A549 (cell line): ENCODE measurements at regions not wholly inside any gene's neighbourhood (a gene's known extent, or its start where the extent isn't known, plus 50 kb on each side); places are given as distances from the start of the nearest gene placed in this dataset.

Experiments
- ATAC-seq, 2 experiments: fragments of 200-7000 bp in 1 of 2; fragments of >200 bp in 1 of 2; cut with Nextera tagmentation in 1 of 2; cut with Tn5 transposase in 1 of 2; 3 replicates each; pipeline versions ENCODE4 v1.8.0 to v1.9.1; 2018 to 2020; ENCODE audit warnings: mild to moderate bottlenecking in 1 of 2, moderate library complexity in 1 of 2
- CTCF ChIA-PET: fragments of 300-600 bp; sonication (Branson Sonifier 250); formaldehyde crosslinking; extraction: SDS; loops from one replicate; lab custom pipeline; 2021; ENCODE audit warnings: antibody characterized with exemption, inconsistent platforms; lab: Yijun Ruan, JAX
- POLR2A ChIA-PET: fragments of 350-600 bp; formaldehyde crosslinking; extraction: SDS; loops from one replicate; lab custom pipeline; 2021; ENCODE audit warnings: antibody characterized with exemption, inconsistent platforms; lab: Yijun Ruan, JAX
- DNase-seq, 2 experiments: peaks; one replicate each; pipeline versions ENCODE4 v3.0.0 to v3.0.0-alpha.2; 2011 to 2016; ENCODE audit warnings: low read depth in 1 of 2, low spot score in 1 of 2
- FAIRE-seq: peaks from 2 replicates; lab custom pipeline; 2011; peaks lifted over from hg19 to GRCh38; lab: Jason Lieb, UNC
- H3K27ac ChIP-seq, 2 experiments: fragments of >200 bp; sonication (Bioruptor Twin); formaldehyde crosslinking; 3 replicates each; pipeline ENCODE4 v1.5.1; 2016 to 2017
- H3K4me1 ChIP-seq: fragments of >200 bp; sonication (Bioruptor Twin); formaldehyde crosslinking; 3 replicates; pipeline ENCODE4 v1.6.1; 2016
- H3K4me2 ChIP-seq: fragments of >200 bp; sonication (Bioruptor Twin); formaldehyde crosslinking; 3 replicates; pipeline ENCODE4 v1.6.1; 2016
- H3K4me3 ChIP-seq: fragments of >200 bp; sonication (Bioruptor Twin); formaldehyde crosslinking; 3 replicates; pipeline ENCODE4 v1.5.1; 2016
- H3K9me3 ChIP-seq: fragments of >200 bp; sonication (Bioruptor Twin); formaldehyde crosslinking; 3 replicates; pipeline ENCODE4 v1.6.1; 2016
- BCL3 ChIP-seq: fragments of >200 bp; sonication (Bioruptor Twin); formaldehyde crosslinking; IDR thresholded peaks from 3 replicates; pipeline ENCODE4 v1.6.1; 2016
- BHLHE40 ChIP-seq: IDR thresholded peaks from 2 replicates; pipeline ENCODE4 v1.6.1; 2012; ENCODE audit warnings: low read depth, low read length, inconsistent platforms
- CBX2 ChIP-seq: fragments of 200-600 bp; sonication (generic); IDR thresholded peaks from 2 replicates; pipeline ENCODE4 v1.6.1; 2016; ENCODE audit warnings: low read depth, mild to moderate bottlenecking, borderline replicate concordance
- CBX8 ChIP-seq: fragments of 200-600 bp; sonication (generic); IDR thresholded peaks from 2 replicates; pipeline ENCODE4 v1.6.1; 2016
- CEBPB ChIP-seq, 2 experiments: fragments of >200 bp in 1 of 2; sonication (Bioruptor Twin) in 1 of 2; formaldehyde crosslinking in 1 of 2; IDR thresholded peaks; 2 replicates each; pipeline ENCODE4 v1.6.1; 2012 to 2016
- CHD4 ChIP-seq: fragments of 200-600 bp; sonication (generic); IDR thresholded peaks from 2 replicates; pipeline ENCODE4 v1.6.1; 2016; ENCODE audit warnings: antibody characterized with exemption, mild to moderate bottlenecking, borderline replicate concordance
- EHF ChIP-seq: fragments of 250-450 bp; sonication (Bioruptor Pico); IDR thresholded peaks from 2 replicates; pipeline ENCODE4 v1.5.0; 2020; ENCODE audit warnings: mild to moderate bottlenecking
- ELK1 ChIP-seq: fragments of 150-350 bp; IDR thresholded peaks from 2 replicates; pipeline ENCODE4 v1.6.1; 2014; ENCODE audit warnings: low read depth, mild to moderate bottlenecking, low read length
- FOSL2 ChIP-seq, 2 experiments: fragments of 450-650 bp in 1 of 2; fragments of >200 bp in 1 of 2; sonication (Bioruptor Twin) in 1 of 2; formaldehyde crosslinking; IDR thresholded peaks; 2 replicates each; pipeline versions ENCODE4 v1.5.0 to v1.6.1; 2016 to 2020; ENCODE audit warnings: mild to moderate bottlenecking in 1 of 2, moderate library complexity in 1 of 2
- GATA3 ChIP-seq: IDR thresholded peaks from 2 replicates; pipeline ENCODE4 v1.6.1; 2012; ENCODE audit warnings: borderline replicate concordance
- HDAC2 ChIP-seq: fragments of 200-600 bp; sonication (generic); IDR thresholded peaks from 2 replicates; pipeline ENCODE4 v1.6.1; 2016
- HOXB5 ChIP-seq: fragments of 250-450 bp; sonication (Bioruptor Pico); IDR thresholded peaks from 2 replicates; pipeline ENCODE4 v1.5.0; 2020; ENCODE audit warnings: mild to moderate bottlenecking, moderate library complexity
- JUN ChIP-seq, 2 experiments: fragments of >200 bp; sonication (Bioruptor Twin); formaldehyde crosslinking; IDR thresholded peaks; 2 replicates in 1 of 2; 3 replicates in 1 of 2; pipeline ENCODE4 v1.6.1; 2016 to 2017
- MAX ChIP-seq: IDR thresholded peaks from 2 replicates; pipeline ENCODE4 v1.6.1; 2012
- MYC ChIP-seq: IDR thresholded peaks from 2 replicates; pipeline ENCODE4 v1.6.1; 2012; ENCODE audit warnings: mild to moderate bottlenecking, inconsistent platforms, low read length, improper control_type of control experiment, borderline replicate concordance
- NFE2L2 ChIP-seq: fragments of 150-350 bp; conservative IDR thresholded peaks from 2 replicates; pipeline ENCODE4 v1.6.1; 2014; ENCODE audit warnings: low read length
- NR3C1 ChIP-seq: fragments of >200 bp; sonication (Bioruptor Twin); formaldehyde crosslinking; IDR thresholded peaks from 3 replicates; pipeline ENCODE4 v1.6.1; 2017
- RAD21 ChIP-seq, 2 experiments: fragments of >200 bp in 1 of 2; sonication (Bioruptor Twin) in 1 of 2; formaldehyde crosslinking in 1 of 2; IDR thresholded peaks in 1 of 2; conservative IDR thresholded peaks in 1 of 2; 2 replicates in 1 of 2; 3 replicates in 1 of 2; pipeline ENCODE4 v1.6.1; 2012 to 2018; ENCODE audit warnings: inconsistent platforms in 1 of 2
- SMC3 ChIP-seq: fragments of >200 bp; sonication (Bioruptor Twin); formaldehyde crosslinking; IDR thresholded peaks from 3 replicates; pipeline ENCODE4 v1.6.1; 2018; ENCODE audit warnings: inconsistent platforms
- SREBF2 ChIP-seq: fragments of 450-650 bp; IDR thresholded peaks from 2 replicates; pipeline ENCODE4 v1.6.1; 2014; ENCODE audit warnings: mild to moderate bottlenecking, moderate library complexity
- ZFP36 ChIP-seq: fragments of 450-650 bp; IDR thresholded peaks from 2 replicates; pipeline ENCODE4 v1.6.1; 2014; ENCODE audit warnings: borderline replicate concordance; ENCODE audit not compliant: partially characterized antibody
- ZSCAN20 ChIP-seq: fragments of 250-450 bp; sonication (Bioruptor Pico); IDR thresholded peaks from 2 replicates; pipeline ENCODE4 v1.8.0; 2022; ENCODE audit warnings: mild to moderate bottlenecking, moderate library complexity
- WGBS: methylation state at CpG from one replicate; pipeline ENCODE4 v1.1.6; 2017; ENCODE audit errors: missing lambda C conversion rate; 5-methylcytosine and 5-hydroxymethylcytosine counted together
- TF ChIP-seq, protein P1 (sequence below): fragments of 200-600 bp; sonication (generic); IDR thresholded peaks from 2 replicates; pipeline ENCODE4 v1.6.1; 2016; ENCODE audit warnings: antibody characterized with exemption, mild to moderate bottlenecking, moderate library complexity
- TF ChIP-seq, protein P2 (sequence below): fragments of >200 bp; sonication (Bioruptor Twin); formaldehyde crosslinking; IDR thresholded peaks from 3 replicates; pipeline ENCODE4 v1.5.1; 2016
- TF ChIP-seq, protein P3 (sequence below): IDR thresholded peaks from 2 replicates; pipeline ENCODE4 v1.6.1; 2012
- TF ChIP-seq, protein P4 (sequence below): fragments of 450-650 bp; IDR thresholded peaks from 2 replicates; pipeline ENCODE4 v1.6.1; 2014; ENCODE audit warnings: antibody characterized with exemption

DNA sequence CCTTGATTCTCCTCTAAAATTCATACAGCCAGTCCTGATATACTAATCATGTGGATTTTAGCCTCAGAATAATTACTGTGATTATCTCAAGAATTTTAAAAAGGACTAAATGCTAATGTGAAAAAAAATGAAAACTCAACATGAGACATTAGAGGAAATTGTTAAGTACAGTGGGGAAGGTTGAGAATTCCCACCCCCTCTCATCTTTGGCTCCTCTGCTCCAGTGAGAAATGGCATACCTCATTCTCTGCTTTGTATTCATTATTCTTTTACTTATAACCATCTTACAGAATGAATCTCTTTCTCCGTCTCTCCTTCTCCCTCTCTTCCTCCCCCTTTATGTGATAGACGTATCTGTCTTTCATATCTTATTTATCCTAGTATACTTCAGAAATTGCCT is 70.9 kb downstream of the DIRAS3 start:
- H3K9me3 ChIP-seq, result 0 out of 3 replicates have a peak, but pooled peaks cover 4% of the 10 kb centered on the region
- WGBS, result 41% methylated on average over 2 of the region's 2 CpGs
- TF ChIP-seq, protein P1, sequence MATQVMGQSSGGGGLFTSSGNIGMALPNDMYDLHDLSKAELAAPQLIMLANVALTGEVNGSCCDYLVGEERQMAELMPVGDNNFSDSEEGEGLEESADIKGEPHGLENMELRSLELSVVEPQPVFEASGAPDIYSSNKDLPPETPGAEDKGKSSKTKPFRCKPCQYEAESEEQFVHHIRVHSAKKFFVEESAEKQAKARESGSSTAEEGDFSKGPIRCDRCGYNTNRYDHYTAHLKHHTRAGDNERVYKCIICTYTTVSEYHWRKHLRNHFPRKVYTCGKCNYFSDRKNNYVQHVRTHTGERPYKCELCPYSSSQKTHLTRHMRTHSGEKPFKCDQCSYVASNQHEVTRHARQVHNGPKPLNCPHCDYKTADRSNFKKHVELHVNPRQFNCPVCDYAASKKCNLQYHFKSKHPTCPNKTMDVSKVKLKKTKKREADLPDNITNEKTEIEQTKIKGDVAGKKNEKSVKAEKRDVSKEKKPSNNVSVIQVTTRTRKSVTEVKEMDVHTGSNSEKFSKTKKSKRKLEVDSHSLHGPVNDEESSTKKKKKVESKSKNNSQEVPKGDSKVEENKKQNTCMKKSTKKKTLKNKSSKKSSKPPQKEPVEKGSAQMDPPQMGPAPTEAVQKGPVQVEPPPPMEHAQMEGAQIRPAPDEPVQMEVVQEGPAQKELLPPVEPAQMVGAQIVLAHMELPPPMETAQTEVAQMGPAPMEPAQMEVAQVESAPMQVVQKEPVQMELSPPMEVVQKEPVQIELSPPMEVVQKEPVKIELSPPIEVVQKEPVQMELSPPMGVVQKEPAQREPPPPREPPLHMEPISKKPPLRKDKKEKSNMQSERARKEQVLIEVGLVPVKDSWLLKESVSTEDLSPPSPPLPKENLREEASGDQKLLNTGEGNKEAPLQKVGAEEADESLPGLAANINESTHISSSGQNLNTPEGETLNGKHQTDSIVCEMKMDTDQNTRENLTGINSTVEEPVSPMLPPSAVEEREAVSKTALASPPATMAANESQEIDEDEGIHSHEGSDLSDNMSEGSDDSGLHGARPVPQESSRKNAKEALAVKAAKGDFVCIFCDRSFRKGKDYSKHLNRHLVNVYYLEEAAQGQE, result no peak
- TF ChIP-seq, protein P2, sequence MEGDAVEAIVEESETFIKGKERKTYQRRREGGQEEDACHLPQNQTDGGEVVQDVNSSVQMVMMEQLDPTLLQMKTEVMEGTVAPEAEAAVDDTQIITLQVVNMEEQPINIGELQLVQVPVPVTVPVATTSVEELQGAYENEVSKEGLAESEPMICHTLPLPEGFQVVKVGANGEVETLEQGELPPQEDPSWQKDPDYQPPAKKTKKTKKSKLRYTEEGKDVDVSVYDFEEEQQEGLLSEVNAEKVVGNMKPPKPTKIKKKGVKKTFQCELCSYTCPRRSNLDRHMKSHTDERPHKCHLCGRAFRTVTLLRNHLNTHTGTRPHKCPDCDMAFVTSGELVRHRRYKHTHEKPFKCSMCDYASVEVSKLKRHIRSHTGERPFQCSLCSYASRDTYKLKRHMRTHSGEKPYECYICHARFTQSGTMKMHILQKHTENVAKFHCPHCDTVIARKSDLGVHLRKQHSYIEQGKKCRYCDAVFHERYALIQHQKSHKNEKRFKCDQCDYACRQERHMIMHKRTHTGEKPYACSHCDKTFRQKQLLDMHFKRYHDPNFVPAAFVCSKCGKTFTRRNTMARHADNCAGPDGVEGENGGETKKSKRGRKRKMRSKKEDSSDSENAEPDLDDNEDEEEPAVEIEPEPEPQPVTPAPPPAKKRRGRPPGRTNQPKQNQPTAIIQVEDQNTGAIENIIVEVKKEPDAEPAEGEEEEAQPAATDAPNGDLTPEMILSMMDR, result no peak
- TF ChIP-seq CBX8 (no peak), MAX (no peak), ZSCAN20 (CRISPR knock-in tag) (no peak), NFE2L2 (no peak), MYC (no peak), ZFP36 (no peak), CHD4 (no peak), NR3C1 (no peak), FOSL2 (IDR thresholded peaks at IDR 0.05) (no peak), FOSL2 (CRISPR knock-in tag; IDR thresholded peaks at IDR 0.05) (no peak)
- TF ChIP-seq, protein P3, sequence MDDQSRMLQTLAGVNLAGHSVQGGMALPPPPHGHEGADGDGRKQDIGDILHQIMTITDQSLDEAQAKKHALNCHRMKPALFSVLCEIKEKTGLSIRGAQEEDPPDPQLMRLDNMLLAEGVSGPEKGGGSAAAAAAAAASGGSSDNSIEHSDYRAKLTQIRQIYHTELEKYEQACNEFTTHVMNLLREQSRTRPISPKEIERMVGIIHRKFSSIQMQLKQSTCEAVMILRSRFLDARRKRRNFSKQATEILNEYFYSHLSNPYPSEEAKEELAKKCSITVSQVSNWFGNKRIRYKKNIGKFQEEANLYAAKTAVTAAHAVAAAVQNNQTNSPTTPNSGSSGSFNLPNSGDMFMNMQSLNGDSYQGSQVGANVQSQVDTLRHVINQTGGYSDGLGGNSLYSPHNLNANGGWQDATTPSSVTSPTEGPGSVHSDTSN, result no peak
- TF ChIP-seq, protein P4, sequence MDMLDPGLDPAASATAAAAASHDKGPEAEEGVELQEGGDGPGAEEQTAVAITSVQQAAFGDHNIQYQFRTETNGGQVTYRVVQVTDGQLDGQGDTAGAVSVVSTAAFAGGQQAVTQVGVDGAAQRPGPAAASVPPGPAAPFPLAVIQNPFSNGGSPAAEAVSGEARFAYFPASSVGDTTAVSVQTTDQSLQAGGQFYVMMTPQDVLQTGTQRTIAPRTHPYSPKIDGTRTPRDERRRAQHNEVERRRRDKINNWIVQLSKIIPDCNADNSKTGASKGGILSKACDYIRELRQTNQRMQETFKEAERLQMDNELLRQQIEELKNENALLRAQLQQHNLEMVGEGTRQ, result no peak
- CTCF ChIA-PET, result interaction anchor here (1.1 to 2.6 kb wide), 4 partner anchors 10 to 133 kb away, joined by 3 to 10 read pairs (median 4); no protein-coding TSS in a partner anchor
- peak overlapping the region; percentile 90 to 95 for H3K27ac ChIP-seq
- H3K4me3 ChIP-seq, result no peak overlapping the region
- peak overlapping the region; percentile 74 for H3K4me2 ChIP-seq
- peak in 1 of 2 experiments; percentile 10 for DNase-seq
- no peak for FAIRE-seq
- peak; percentile 70 to 73 for ATAC-seq
- peaks cover 27% of the 10 kb centered on the region for H3K4me1 ChIP-seq
- POLR2A ChIA-PET, result interaction anchor here (0.8 to 1.1 kb wide), 2 partner anchors 8 to 83 kb away, joined by 3 to 8 read pairs; no protein-coding TSS in a partner anchor

GRCh38 chr1:67978890-67979516 is 71.4 kb downstream of the DIRAS3 start:
- H3K27ac ChIP-seq, result peak overlapping the region; percentile 90 to 95
- H3K4me3 ChIP-seq, result no peak overlapping the region
- POLR2A ChIA-PET, result interaction anchor here (0.6 to 1.1 kb wide), 4 partner anchors 9 to 292 kb away, joined by 3 to 8 read pairs (median 4); no protein-coding TSS in a partner anchor
- FAIRE-seq (peak; percentile 72), DNase-seq (peak; percentile 51 to 92), ATAC-seq (peak; percentile 96 to 97)
- CTCF ChIA-PET, result interaction anchor here (1.0 to 2.6 kb wide), 6 partner anchors 96 to 134 kb away, joined by 3 to 10 read pairs (median 3); no protein-coding TSS in a partner anchor
- peaks cover 27% of the 10 kb centered on the region for H3K4me1 ChIP-seq
- H3K9me3 ChIP-seq, result 0 out of 3 replicates have a peak, but pooled peaks cover 3% of the 10 kb centered on the region
- WGBS, result 8% methylated on average over 5 of the region's 5 CpGs
- H3K4me2 ChIP-seq, result peak overlapping the region; percentile 74
- 0 out of 2 replicates have a peak, but pooled peaks have one; percentile 26 for TF ChIP-seq EHF
- TF ChIP-seq SREBF2, result no peak
- TF ChIP-seq BCL3, result peak; percentile 93; the same call in 2 of the 3 replicates
- TF ChIP-seq HOXB5 (CRISPR knock-in tag), result 0 out of 2 replicates have a peak, but pooled peaks have one; percentile 65
- TF ChIP-seq CBX2, result no peak
- TF ChIP-seq ELK1, result no peak
- TF ChIP-seq JUN (IDR thresholded peaks at IDR 0.05), result peak; percentile 98
- TF ChIP-seq GATA3, result peak; percentile 98
- TF ChIP-seq HDAC2, result no peak
- TF ChIP-seq ZFP36, result peak; percentile 55
- peak; percentile 36 to 86 for TF ChIP-seq CEBPB (IDR thresholded peaks at IDR 0.05)
- TF ChIP-seq BHLHE40, result no peak
- peak; percentile 54; the same call in 2 of the 3 replicates for TF ChIP-seq SMC3
- TF ChIP-seq RAD21 (conservative IDR thresholded peaks at IDR 0.05 in 1 of 2, IDR thresholded peaks at IDR 0.05 in 1 of 2), result peak; percentile 30 to 65
